ENCODE measurements at regions not wholly inside any gene's neighbourhood (a gene's known extent, or its start where the extent isn't known, plus 50 kb on each side); places are given as distances from the start of the nearest gene placed in this dataset.

GRCh38 chr12:89943463-89943862, 234.8 kb upstream of the ATP2B1 start:
- Histone ChIP-seq H3K36me3 (ENCODE audit: control insufficient read depth, insufficient read depth, low read length) (no peaks in the 10 kb centered on the region), H3K4me3 (ENCODE audit: low read depth, low read length) (no peak overlapping the region), H3K27me3 (ENCODE audit: control insufficient read depth, insufficient read depth, low read length) (no peaks in the 10 kb centered on the region)
- no peak for TF ChIP-seq CTCF (IDR thresholded peaks at IDR 0.05; ENCODE audit: insufficient read depth, low read depth, low read length)
- ChIA-PET POLR2A (interaction anchor here (0.5 kb wide), 1 partner anchor 61 kb away, joined by 11 read pairs; no protein-coding TSS in a partner anchor), CTCF (no interaction called here)
- DNase-seq (ENCODE audit: low read depth) = no peak

- POLR2A ChIA-PET = no interaction called here
- no peak for DNase-seq (ENCODE audit: low read depth)
Measured at GRCh38 chr12:89941436-89941835, 232.8 kb upstream of the ATP2B1 start.

GRCh38 chr12:89939522-89940215, 231.0 kb upstream of the ATP2B1 start:
- ChIA-PET POLR2A (no interaction called here), CTCF (no interaction called here)
- H3K36me3 ChIP-seq (ENCODE audit: control insufficient read depth, insufficient read depth, low read length) = no peaks in the 10 kb centered on the region
- H3K27me3 ChIP-seq (ENCODE audit: control insufficient read depth, insufficient read depth, low read length) = no peaks in the 10 kb centered on the region
- H3K4me3 ChIP-seq (ENCODE audit: low read depth, low read length) = no peak overlapping the region
- no peak for DNase-seq (ENCODE audit: low read depth)
- no peak for TF ChIP-seq CTCF (IDR thresholded peaks at IDR 0.05; ENCODE audit: insufficient read depth, low read depth, low read length)

More at GRCh38 chr12:89941436-89941835, 232.8 kb upstream of the ATP2B1 start:
- H3K36me3 ChIP-seq (ENCODE audit: control insufficient read depth, insufficient read depth, low read length) = no peaks in the 10 kb centered on the region
- TF ChIP-seq CTCF (IDR thresholded peaks at IDR 0.05; ENCODE audit: insufficient read depth, low read depth, low read length) = no peak
- CTCF ChIA-PET = interaction anchor here (1.2 kb wide), 1 partner anchor 54 kb away, joined by 3 read pairs; no protein-coding TSS in a partner anchor
- no peak overlapping the region for H3K4me3 ChIP-seq (ENCODE audit: low read depth, low read length)
- no peaks in the 10 kb centered on the region for H3K27me3 ChIP-seq (ENCODE audit: control insufficient read depth, insufficient read depth, low read length)

GRCh38 chr12:89936631-89937030, 228.0 kb upstream of the ATP2B1 start:
- Histone ChIP-seq H3K4me3 (ENCODE audit: low read depth, low read length) (no peak overlapping the region), H3K27me3 (ENCODE audit: control insufficient read depth, insufficient read depth, low read length) (no peaks in the 10 kb centered on the region), H3K36me3 (ENCODE audit: control insufficient read depth, insufficient read depth, low read length) (no peaks in the 10 kb centered on the region)
- no peak for DNase-seq (ENCODE audit: low read depth)
- ChIA-PET POLR2A (no interaction called here), CTCF (no interaction called here)
- TF ChIP-seq CTCF (IDR thresholded peaks at IDR 0.05; ENCODE audit: insufficient read depth, low read depth, low read length) = no peak

GRCh38 chr12:89935850-89936249, 227.2 kb upstream of the ATP2B1 start:
- H3K27me3 ChIP-seq (ENCODE audit: control insufficient read depth, insufficient read depth, low read length) = no peaks in the 10 kb centered on the region
- ChIA-PET POLR2A (no interaction called here), CTCF (no interaction called here)
- TF ChIP-seq CTCF (IDR thresholded peaks at IDR 0.05; ENCODE audit: insufficient read depth, low read depth, low read length) = no peak
- DNase-seq (ENCODE audit: low read depth) = no peak
- no peaks in the 10 kb centered on the region for H3K36me3 ChIP-seq (ENCODE audit: control insufficient read depth, insufficient read depth, low read length)
- no peak overlapping the region for H3K4me3 ChIP-seq (ENCODE audit: low read depth, low read length)

Measured in BJ (cell line).